ENCODE measurements at regions not wholly inside any gene's neighbourhood (a gene's known extent, or its start where the extent isn't known, plus 50 kb on each side); places are given as distances from the start of the nearest gene placed in this dataset.

DNA sequence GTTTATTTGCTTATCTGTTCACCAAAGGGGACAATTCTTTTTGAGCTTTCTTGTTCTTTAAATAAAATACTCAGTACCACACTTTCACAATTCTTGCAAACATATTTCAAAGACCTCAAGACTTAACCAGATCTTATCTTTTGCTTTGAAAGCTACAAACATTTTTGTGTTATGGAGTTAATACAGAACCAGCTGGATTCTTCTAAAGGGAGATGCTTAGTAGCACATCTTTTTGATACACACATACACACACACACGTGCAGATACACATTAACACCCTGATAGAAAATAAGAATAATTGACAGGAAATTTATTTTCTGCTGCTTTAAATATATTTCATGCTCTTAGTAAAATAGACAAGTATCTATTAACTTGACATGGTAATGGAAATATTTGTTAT is 379.1 kb downstream of the SH2D1A start:
- no peak overlapping the region for H3K4me3 Mint-ChIP-seq (ENCODE audit: low read depth, unreplicated experiment)
- no peaks in the 10 kb centered on the region for H3K9me3 Mint-ChIP-seq (ENCODE audit: low read depth, unreplicated experiment)
- CTCF ChIA-PET, result no interaction called here
- TF ChIP-seq, protein P1, sequence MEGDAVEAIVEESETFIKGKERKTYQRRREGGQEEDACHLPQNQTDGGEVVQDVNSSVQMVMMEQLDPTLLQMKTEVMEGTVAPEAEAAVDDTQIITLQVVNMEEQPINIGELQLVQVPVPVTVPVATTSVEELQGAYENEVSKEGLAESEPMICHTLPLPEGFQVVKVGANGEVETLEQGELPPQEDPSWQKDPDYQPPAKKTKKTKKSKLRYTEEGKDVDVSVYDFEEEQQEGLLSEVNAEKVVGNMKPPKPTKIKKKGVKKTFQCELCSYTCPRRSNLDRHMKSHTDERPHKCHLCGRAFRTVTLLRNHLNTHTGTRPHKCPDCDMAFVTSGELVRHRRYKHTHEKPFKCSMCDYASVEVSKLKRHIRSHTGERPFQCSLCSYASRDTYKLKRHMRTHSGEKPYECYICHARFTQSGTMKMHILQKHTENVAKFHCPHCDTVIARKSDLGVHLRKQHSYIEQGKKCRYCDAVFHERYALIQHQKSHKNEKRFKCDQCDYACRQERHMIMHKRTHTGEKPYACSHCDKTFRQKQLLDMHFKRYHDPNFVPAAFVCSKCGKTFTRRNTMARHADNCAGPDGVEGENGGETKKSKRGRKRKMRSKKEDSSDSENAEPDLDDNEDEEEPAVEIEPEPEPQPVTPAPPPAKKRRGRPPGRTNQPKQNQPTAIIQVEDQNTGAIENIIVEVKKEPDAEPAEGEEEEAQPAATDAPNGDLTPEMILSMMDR (IDR thresholded peaks at IDR 0.05; ENCODE audit: unreplicated experiment), result no peak
- no TSS peak for BruUV-seq (replicated peaks)
- H3K4me1 Mint-ChIP-seq (ENCODE audit: low read depth, unreplicated experiment), result no peaks in the 10 kb centered on the region
- no peaks in the 10 kb centered on the region for H3K27me3 Mint-ChIP-seq (ENCODE audit: unreplicated experiment)
- no peaks in the 10 kb centered on the region for H3K36me3 Mint-ChIP-seq (ENCODE audit: insufficient read depth, unreplicated experiment)
- no peak for DNase-seq
- intact Hi-C loops (cut with micrococcal nuclease; ENCODE audit: unreplicated experiment), result no loop called here
- H3K27ac Mint-ChIP-seq (ENCODE audit: unreplicated experiment), result no peak overlapping the region

DNA sequence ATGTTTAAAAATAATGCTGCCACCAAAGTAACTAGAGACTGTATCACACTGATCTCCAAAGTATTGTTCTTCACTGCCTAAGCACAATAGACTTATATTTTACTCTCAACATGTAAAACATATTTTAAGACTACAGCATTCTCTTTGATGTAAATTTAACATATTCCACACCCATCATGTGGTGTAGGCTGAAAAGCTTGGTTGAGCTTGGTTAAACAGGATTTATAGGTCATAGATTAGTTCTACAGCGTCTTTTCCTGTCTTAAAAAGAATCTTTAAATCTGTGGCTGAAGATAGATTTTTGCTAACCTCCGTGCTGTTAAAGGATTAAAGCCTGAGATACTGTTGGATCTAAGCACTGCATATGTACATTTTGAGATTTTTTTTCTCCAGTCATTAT is 379.9 kb downstream of the SH2D1A start:
- no peaks in the 10 kb centered on the region for H3K27me3 Mint-ChIP-seq (ENCODE audit: unreplicated experiment)
- no peaks in the 10 kb centered on the region for H3K36me3 Mint-ChIP-seq (ENCODE audit: insufficient read depth, unreplicated experiment)
- intact Hi-C loops (cut with micrococcal nuclease; ENCODE audit: unreplicated experiment), result no loop called here
- BruUV-seq (replicated peaks), result no TSS peak
- H3K9me3 Mint-ChIP-seq (ENCODE audit: low read depth, unreplicated experiment), result no peaks in the 10 kb centered on the region
- H3K4me1 Mint-ChIP-seq (ENCODE audit: low read depth, unreplicated experiment), result no peaks in the 10 kb centered on the region
- TF ChIP-seq, protein P1 (IDR thresholded peaks at IDR 0.05; ENCODE audit: unreplicated experiment), result no peak
- H3K4me3 Mint-ChIP-seq (ENCODE audit: low read depth, unreplicated experiment), result no peak overlapping the region
- H3K27ac Mint-ChIP-seq (ENCODE audit: unreplicated experiment), result no peak overlapping the region
- CTCF ChIA-PET, result no interaction called here
- DNase-seq, result no peak

DNA sequence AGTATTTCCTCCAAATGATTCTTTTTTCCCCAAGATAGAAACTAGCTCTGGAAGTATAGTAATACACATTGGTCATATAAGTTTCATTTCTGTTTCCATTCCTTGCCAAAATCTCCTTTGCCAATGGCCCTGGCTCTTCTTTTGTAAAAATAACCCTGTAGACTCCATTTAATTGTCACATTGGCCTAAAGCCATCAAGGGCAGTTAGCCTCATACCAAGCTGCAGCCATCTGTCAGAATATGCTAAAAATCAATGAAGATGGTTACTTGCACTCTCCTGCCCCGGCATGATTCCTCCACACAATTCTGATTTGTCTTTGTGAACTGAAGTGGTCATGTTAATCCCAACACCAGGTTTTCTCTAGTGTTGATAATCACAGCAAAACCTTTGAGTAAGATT is 380.5 kb downstream of the SH2D1A start:
- CTCF ChIA-PET, result no interaction called here
- H3K27me3 Mint-ChIP-seq (ENCODE audit: unreplicated experiment), result no peaks in the 10 kb centered on the region
- TF ChIP-seq, protein P1 (IDR thresholded peaks at IDR 0.05; ENCODE audit: unreplicated experiment), result no peak
- H3K9me3 Mint-ChIP-seq (ENCODE audit: low read depth, unreplicated experiment), result no peaks in the 10 kb centered on the region
- H3K4me1 Mint-ChIP-seq (ENCODE audit: low read depth, unreplicated experiment), result no peaks in the 10 kb centered on the region
- intact Hi-C loops (cut with micrococcal nuclease; ENCODE audit: unreplicated experiment), result no loop called here
- no peak overlapping the region for H3K27ac Mint-ChIP-seq (ENCODE audit: unreplicated experiment)
- no peak for DNase-seq
- H3K36me3 Mint-ChIP-seq (ENCODE audit: insufficient read depth, unreplicated experiment), result no peaks in the 10 kb centered on the region
- no TSS peak for BruUV-seq (replicated peaks)
- H3K4me3 Mint-ChIP-seq (ENCODE audit: low read depth, unreplicated experiment), result no peak overlapping the region

DNA sequence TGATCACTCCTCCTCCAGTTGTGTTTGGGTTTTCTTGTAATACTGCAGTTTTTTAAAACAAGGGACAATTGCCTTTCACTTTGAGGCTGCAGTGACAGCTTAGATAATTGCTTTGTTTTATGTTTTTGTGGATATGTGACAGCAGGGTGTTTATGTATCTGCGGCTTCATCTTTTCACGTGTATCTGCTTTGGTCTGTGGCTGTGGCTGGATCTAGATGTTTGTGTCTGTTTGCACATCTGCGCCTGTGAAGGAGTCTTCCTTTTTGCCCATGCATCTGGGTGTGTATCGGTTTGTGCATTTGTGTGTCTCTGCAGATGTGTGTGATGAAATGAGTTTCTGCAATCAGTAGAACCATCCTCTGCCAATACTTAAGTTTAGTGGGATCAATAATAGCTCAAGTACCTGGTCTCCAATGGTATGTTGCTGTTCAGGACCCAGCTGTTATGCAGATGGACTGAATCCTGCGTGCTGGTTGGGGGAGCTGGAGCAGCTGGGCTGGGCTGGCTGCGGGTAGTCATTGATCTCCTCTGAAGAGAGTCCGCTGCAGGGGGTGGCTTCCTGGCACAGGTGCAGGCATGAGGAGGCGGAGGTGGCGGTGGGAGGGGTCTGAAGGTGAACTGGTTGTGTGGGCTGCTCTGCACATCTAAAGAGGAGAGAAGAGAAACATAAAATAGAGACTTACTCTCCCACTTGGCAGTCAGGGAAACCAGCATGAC is 390.3 kb downstream of the SH2D1A start:
- CTCF ChIA-PET, result no interaction called here
- no TSS peak for BruUV-seq (replicated peaks)
- no peaks in the 10 kb centered on the region for H3K4me1 Mint-ChIP-seq (ENCODE audit: low read depth, unreplicated experiment)
- TF ChIP-seq, protein P1 (IDR thresholded peaks at IDR 0.05; ENCODE audit: unreplicated experiment), result no peak
- intact Hi-C loops (cut with micrococcal nuclease; ENCODE audit: unreplicated experiment), result no loop called here
- H3K27ac Mint-ChIP-seq (ENCODE audit: unreplicated experiment), result no peak overlapping the region
- peaks cover 8% of the 10 kb centered on the region for H3K27me3 Mint-ChIP-seq (ENCODE audit: unreplicated experiment)
- DNase-seq, result peak; percentile 1
- H3K4me3 Mint-ChIP-seq (ENCODE audit: low read depth, unreplicated experiment), result no peak overlapping the region
- H3K36me3 Mint-ChIP-seq (ENCODE audit: insufficient read depth, unreplicated experiment), result no peaks in the 10 kb centered on the region
- H3K9me3 Mint-ChIP-seq (ENCODE audit: low read depth, unreplicated experiment), result no peaks in the 10 kb centered on the region
